ENCODE measurements at regions not wholly inside any gene's neighbourhood (a gene's known extent, or its start where the extent isn't known, plus 50 kb on each side); places are given as distances from the start of the nearest gene placed in this dataset.

DNA sequence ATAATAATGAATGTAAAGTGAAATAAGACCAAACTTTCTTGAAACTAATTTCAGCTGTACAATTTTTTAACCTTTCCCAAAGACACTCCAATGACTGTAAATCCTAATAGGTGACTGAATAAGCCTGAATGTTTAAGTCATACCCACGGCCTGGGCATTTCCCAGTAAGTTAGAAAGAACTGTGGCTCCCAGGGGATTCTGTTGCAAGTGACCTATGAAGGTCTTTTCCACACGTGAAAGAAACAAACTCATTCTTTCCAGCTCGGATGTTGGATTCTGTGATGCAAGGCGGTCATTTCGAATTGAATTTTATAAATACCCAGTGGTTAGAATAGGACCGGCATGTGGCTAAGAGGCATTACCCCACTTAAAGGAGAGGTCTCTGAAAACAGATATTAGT lies 1134.4 kb downstream of the GALC start:
- H3K27me3 ChIP-seq (ENCODE audit: control insufficient read depth in 1 of 2, insufficient read depth in 2 of 2, low read length in 2 of 2), result no peaks in the 10 kb centered on the region
- CTCF ChIA-PET, result no interaction called here
- H3K4me1 ChIP-seq (ENCODE audit: insufficient read depth, low read length), result no peaks in the 10 kb centered on the region
- no peak overlapping the region for H3K27ac ChIP-seq (ENCODE audit: low read depth in 1 of 2, low read length in 2 of 2)
- DNase-seq (no peak), ATAC-seq (ENCODE audit: poor library complexity) (no peak)
- no peaks in the 10 kb centered on the region for H3K4me1 Mint-ChIP-seq (ENCODE audit: low read depth)
- peaks cover 0 to 6% of the 10 kb centered on the region in 2 experiments for H3K9me3 ChIP-seq (ENCODE audit: control insufficient read depth in 1 of 2, insufficient read depth in 1 of 2, low read length in 2 of 2)
- POLR2A ChIA-PET, result no interaction called here
- no peak overlapping the region for H3K27ac Mint-ChIP-seq
- no peaks in the 10 kb centered on the region for H3K36me3 Mint-ChIP-seq (ENCODE audit: low read depth)
- no peaks in the 10 kb centered on the region for H3K27me3 Mint-ChIP-seq
- no peak overlapping the region for H3K4me3 Mint-ChIP-seq
- H3K36me3 ChIP-seq (ENCODE audit: insufficient read depth, low read length), result no peaks in the 10 kb centered on the region
- H3K4me3 ChIP-seq (ENCODE audit: low read length), result no peak overlapping the region
- H3K9me3 Mint-ChIP-seq, result peaks cover 8% of the 10 kb centered on the region
- intact Hi-C loops (cut with DNase I, micrococcal nuclease), result no loop called here
- TF ChIP-seq, protein P1, sequence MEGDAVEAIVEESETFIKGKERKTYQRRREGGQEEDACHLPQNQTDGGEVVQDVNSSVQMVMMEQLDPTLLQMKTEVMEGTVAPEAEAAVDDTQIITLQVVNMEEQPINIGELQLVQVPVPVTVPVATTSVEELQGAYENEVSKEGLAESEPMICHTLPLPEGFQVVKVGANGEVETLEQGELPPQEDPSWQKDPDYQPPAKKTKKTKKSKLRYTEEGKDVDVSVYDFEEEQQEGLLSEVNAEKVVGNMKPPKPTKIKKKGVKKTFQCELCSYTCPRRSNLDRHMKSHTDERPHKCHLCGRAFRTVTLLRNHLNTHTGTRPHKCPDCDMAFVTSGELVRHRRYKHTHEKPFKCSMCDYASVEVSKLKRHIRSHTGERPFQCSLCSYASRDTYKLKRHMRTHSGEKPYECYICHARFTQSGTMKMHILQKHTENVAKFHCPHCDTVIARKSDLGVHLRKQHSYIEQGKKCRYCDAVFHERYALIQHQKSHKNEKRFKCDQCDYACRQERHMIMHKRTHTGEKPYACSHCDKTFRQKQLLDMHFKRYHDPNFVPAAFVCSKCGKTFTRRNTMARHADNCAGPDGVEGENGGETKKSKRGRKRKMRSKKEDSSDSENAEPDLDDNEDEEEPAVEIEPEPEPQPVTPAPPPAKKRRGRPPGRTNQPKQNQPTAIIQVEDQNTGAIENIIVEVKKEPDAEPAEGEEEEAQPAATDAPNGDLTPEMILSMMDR (IDR thresholded peaks at IDR 0.05), result no peak

DNA sequence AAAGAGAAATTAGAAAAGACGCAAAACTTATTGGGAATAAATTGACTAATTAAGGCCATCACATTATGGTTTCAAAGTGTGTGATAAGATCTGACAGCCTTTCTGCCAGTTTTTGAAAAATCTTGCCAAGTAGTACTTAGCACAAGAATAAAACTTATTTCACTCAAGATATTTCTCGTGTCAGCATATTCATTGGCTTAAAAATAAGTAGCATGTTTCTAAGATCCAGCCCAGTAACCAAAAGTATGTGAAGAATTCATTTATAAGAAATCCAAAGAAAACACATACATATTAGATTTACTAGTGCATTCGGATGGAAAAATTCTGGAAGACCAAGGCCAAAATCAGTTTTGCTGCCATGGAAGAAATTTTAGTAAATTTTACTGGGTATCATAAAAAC lies 1135.0 kb downstream of the GALC start:
- Mint-ChIP-seq H3K9me3 (peaks cover 10% of the 10 kb centered on the region), H3K27me3 (no peaks in the 10 kb centered on the region), H3K4me1 (ENCODE audit: low read depth) (no peaks in the 10 kb centered on the region), H3K4me3 (no peak overlapping the region), H3K36me3 (ENCODE audit: low read depth) (no peaks in the 10 kb centered on the region), H3K27ac (no peak overlapping the region)
- DNase-seq (no peak), ATAC-seq (ENCODE audit: poor library complexity) (no peak)
- no peaks in the 10 kb centered on the region for H3K27me3 ChIP-seq (ENCODE audit: control insufficient read depth in 1 of 2, insufficient read depth in 2 of 2, low read length in 2 of 2)
- CTCF ChIA-PET, result no interaction called here
- H3K27ac ChIP-seq (ENCODE audit: low read depth in 1 of 2, low read length in 2 of 2), result no peak overlapping the region
- no peaks in the 10 kb centered on the region for H3K4me1 ChIP-seq (ENCODE audit: insufficient read depth, low read length)
- H3K36me3 ChIP-seq (ENCODE audit: insufficient read depth, low read length), result no peaks in the 10 kb centered on the region
- POLR2A ChIA-PET, result no interaction called here
- TF ChIP-seq, protein P1 (IDR thresholded peaks at IDR 0.05), result no peak
- H3K4me3 ChIP-seq (ENCODE audit: low read length), result no peak overlapping the region
- H3K9me3 ChIP-seq (ENCODE audit: control insufficient read depth in 1 of 2, insufficient read depth in 1 of 2, low read length in 2 of 2), result peaks cover 0 to 6% of the 10 kb centered on the region in 2 experiments
- intact Hi-C loops (cut with DNase I, micrococcal nuclease), result no loop called here

DNA sequence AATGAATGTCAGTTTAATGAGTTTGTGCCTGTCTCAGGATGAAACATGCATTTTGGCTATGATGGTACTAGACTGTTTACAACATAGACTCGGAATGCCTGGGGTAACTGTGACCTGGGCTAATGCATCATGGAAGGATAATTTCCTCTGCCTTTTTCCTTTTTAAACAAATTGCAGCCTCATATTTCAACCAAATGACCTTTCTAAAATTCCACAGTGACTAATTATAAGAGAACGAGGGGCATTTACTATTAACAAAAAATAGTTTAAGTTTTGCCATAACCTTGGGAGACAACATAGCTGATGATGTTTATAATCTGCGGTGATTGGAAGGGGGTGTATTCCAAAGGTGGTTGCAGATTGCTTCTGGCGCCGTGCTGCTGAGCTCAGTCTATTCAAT lies 1140.5 kb downstream of the GALC start:
- Histone ChIP-seq H3K9me3 (ENCODE audit: control insufficient read depth in 1 of 2, insufficient read depth in 1 of 2, low read length in 2 of 2) (peaks cover 0 to 3% of the 10 kb centered on the region in 2 experiments), H3K4me1 (ENCODE audit: insufficient read depth, low read length) (no peaks in the 10 kb centered on the region), H3K4me3 (ENCODE audit: low read length) (no peak overlapping the region), H3K36me3 (ENCODE audit: insufficient read depth, low read length) (no peaks in the 10 kb centered on the region), H3K27ac (ENCODE audit: low read depth in 1 of 2, low read length in 2 of 2) (no peak overlapping the region), H3K27me3 (ENCODE audit: control insufficient read depth in 1 of 2, insufficient read depth in 2 of 2, low read length in 2 of 2) (no peaks in the 10 kb centered on the region)
- no peaks in the 10 kb centered on the region for H3K4me1 Mint-ChIP-seq (ENCODE audit: low read depth)
- no peak overlapping the region for H3K27ac Mint-ChIP-seq
- intact Hi-C loops (cut with DNase I, micrococcal nuclease), result no loop called here
- no peak overlapping the region for H3K4me3 Mint-ChIP-seq
- TF ChIP-seq, protein P1 (IDR thresholded peaks at IDR 0.05), result no peak
- POLR2A ChIA-PET, result no interaction called here
- no peaks in the 10 kb centered on the region for H3K27me3 Mint-ChIP-seq
- CTCF ChIA-PET, result no interaction called here
- ATAC-seq (ENCODE audit: poor library complexity) (no peak), DNase-seq (no peak)
- no peaks in the 10 kb centered on the region for H3K36me3 Mint-ChIP-seq (ENCODE audit: low read depth)
- H3K9me3 Mint-ChIP-seq, result peaks cover 12% of the 10 kb centered on the region
